Fibroblast of skin of abdomen (primary cell): ENCODE measurements at regions not wholly inside any gene's neighbourhood (a gene's known extent, or its start where the extent isn't known, plus 50 kb on each side); places are given as distances from the start of the nearest gene placed in this dataset.
"Not testable (repeated sequence)": the region's sequence is repeated elsewhere in the genome, so short reads cannot be mapped to it uniquely, and the experiment has no call there.

Experiments
- DNase-seq: peaks from one replicate; pipeline ENCODE4 v3.0.0-alpha.2; 2013

DNA sequence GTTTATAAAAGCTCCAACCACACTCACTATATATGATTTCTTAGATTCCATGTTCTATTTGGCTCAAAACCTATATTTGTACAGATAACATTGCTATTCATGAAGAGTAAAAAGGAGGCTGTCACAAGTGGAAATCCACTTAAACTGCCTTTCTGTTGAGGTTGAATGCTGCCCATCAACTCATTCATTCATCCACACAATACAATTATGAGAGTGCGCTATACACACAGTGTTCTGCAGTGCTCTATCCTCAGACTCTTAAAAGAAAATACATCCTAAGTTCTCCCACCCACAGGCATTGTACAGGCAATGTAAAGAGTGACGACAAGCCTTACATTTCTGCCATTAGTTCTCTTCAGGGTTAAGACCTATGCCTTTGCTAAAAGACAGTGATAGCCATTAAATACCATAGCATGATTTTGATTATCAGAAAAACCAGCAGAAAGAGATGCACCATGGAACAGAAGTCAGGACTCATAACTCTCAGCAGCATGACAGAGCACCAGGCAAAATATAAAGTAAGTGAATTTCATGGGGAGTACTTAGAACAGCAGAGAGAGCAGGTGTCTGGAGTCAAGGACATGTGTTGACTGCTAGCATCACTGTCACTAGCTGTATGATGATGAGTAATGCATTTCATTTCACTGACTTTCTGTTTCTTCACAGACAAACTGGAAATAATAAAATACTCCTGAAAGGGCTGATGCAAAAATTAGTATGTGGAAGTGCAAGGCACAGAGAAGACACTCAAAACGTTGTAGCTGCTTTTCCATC lies 218.0 kb downstream of the RBM26 start:
- DNase-seq, result no peak

DNA sequence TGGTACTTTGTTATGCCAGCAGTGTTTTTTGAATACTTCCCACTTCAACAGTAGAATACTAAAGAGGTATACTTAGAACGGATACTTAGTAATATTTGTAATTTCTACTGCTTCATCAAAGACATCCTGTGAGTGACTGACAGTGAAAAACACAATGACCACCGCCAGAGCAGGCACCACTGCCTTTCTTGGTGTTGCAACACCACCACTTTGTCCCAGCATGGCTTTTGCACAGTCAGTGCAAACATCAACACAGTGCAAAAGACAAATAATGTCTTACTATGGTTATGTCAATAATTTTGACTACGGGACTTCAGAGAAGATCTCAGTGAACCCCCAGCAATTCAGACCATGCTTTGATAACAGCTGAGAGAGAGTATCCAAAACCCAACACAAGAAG lies 220.5 kb downstream of the RBM26 start:
- no peak for DNase-seq

DNA sequence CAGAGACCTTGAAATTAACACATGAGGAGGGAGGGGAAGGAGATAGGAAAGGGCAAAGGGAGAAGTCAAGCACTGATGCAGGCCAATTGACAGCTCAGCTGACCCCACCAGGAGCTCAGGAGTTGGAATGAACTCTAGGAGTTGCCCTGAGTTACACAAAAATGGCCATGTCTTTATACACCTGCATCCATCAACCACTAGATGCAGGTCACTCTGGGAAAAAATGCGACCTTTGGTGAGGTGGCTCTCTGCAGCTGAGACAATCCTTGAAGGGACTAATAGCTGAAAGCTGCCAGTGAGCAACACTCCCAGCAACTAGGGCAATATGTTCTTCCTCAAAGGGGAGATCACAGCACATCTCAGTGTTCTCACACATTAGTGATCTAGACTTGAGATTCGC lies 222.8 kb downstream of the RBM26 start:
- no peak for DNase-seq

DNA sequence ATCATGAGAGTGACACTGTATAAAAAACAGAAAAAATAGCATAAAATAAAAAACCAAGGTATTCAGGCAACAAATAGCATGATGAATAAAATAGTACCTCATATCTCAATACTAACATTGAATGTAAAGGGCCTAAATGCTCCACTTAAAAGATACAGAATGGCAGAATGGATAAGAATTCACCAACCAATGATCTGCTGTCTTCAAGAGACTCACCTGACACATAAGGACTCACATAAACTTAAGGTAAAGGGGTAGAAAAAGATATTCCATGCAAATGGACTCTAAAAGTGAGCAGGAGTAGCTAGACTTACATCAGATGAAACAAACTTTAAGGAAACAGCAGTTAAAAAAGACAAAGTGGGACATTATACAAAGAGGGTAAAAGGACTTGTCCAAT lies 232.4 kb downstream of the RBM26 start:
- DNase-seq, result not testable (repeated sequence)

DNA sequence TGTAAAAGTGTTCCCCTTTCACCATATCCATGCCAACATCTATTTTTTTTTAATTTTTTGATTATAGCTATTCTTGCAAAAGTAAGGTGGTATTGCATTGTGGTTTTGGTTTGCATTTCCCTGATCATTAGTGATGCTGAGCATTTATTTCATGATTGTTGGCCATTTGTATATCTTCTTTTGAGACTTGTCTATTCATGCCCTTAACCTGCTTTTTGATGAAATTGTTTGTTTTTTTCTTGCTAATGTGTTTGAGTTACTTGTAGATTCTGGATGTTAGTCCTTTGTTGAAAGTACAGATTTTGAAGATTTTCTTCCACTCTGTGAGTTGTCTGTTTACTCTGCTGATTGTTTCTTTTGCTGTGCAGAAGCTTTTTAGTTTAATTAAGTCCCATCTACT lies 233.1 kb downstream of the RBM26 start:
- not testable (repeated sequence) for DNase-seq

DNA sequence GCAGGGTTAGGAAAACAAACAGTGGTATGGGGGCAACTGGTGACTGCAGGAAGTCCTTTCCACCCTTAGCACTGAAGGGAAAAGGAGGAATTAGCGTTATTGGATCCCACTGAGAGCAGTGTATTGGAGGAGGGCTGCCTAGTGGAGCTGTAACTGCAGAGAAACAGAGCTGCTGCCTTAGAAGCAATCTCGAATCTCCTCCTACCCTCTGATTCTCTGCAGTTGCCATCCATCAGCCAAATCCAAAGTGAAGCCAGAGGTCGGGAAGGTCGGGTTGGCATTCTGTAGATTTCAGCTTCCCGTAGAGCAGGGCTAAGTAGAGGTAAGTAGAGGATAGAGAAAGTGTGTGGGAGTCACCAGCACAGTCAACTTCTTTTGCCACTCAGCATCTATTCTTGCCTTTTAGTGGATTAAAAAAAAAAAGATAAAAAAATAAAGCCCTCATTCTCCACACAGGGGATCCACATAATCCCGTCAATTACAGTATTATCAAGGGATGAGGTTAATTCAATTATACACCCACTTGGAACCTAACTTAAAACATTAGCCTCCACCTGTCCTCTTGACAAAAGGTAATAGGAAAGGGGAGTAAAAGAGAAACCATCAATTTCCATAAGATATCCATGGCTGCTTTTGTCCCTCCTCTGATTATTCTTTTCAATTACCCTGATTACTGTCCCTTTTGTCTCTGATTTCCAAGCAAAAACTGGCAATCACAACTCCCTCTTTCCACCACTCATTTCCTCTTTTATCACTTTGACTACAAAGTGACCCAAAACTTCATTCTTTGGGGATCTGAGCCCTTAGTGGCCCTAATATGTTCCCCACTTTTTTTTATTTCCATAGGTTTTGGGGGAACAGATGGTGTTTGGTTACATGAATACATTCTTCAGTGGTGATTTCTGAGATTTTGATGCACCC lies 234.7 kb downstream of the RBM26 start:
- no peak for DNase-seq

DNA sequence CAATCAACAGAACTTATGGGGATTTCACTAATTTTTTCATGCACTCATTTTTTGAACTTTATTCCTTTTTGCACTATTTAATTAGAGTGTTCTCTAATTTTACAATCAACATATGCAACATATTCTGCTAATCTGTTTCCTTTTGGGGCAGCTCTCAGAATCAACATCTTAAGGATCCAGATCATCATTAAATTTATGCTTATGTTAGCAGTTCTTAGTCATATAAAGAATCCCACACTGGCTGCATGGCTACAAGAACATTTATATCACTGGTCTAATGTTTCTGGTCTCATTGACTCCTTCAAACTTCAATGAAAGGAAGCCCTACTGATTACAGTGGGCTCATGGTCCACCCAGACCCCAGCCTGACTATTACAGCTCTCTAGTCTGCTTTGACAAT lies 245.2 kb downstream of the RBM26 start:
- no peak for DNase-seq

DNA sequence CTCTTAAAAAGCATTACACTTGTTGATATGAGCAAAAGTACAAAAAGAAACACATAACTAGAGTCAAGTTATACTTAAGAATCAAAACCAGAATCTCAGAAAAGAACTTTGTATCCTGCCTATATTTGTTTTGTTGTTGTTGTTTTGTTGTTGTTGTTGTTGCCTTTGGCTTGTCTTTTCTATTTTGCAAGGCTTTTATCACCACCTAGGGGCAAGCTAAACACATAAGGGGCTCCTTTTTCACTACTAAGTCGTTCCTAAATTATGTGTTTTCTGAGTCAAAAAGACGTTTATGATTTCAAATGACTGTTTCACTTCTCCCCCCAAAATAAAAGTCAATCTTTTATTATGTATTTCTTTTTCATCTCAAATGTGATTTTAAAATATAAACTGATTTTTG lies 250.2 kb downstream of the RBM26 start:
- no peak for DNase-seq

DNA sequence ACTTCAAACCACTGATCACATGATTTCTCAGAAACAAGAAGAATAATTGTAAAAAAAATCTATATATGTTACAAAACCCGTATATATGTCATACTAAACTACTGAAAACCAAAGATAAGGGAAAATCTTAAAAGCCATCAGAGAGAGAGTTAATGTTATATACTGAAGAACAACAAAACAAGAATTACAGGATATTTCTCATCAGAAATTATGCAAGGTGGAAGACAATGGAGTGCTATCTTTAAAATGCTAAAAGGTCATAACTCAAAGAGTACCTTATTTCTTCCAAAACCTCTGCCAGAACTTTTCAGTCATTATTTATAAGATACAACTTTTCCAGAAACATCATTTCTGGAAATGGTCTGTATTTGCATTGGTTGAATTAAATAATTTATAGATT lies 256.8 kb downstream of the RBM26 start:
- DNase-seq, result no peak

DNA sequence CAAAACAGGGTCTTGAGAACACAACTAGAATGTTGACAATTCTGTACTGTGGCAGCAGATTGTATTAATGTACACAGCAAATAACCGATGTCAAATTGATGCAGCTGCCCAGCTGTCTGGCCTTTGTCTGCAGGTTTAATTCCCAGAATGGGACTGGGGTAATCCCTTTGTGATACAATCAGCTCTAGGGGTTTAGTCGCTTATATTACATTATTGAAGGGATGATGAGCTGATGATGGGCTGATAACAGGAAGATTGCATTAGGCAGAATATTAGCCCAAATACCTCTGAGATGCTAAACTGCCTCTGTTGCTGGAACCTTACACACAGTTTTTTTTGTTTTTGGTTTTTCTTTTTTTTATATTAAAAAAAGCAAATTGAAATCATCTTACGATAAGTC lies 265.0 kb downstream of the RBM26 start:
- no peak for DNase-seq

DNA sequence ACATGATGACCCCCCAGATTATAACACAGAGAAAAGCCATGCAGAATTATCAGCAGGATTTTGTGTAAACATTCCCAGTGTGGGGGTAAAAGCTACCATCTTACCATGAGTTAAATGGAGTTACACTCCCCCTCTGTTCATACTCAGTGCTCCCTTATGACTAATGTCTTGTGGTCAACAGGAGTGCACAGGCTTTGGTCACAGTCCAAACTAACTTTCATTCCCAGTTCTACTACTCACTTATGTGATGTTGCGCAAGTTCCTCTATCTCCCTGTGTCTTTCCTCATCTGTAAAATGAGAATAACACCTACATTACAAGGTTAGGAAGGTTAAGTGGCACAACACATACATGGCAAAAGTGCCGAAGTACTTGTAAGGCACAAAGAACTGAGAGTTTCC lies 277.9 kb downstream of the RBM26 start:
- peak; percentile 10 for DNase-seq

DNA sequence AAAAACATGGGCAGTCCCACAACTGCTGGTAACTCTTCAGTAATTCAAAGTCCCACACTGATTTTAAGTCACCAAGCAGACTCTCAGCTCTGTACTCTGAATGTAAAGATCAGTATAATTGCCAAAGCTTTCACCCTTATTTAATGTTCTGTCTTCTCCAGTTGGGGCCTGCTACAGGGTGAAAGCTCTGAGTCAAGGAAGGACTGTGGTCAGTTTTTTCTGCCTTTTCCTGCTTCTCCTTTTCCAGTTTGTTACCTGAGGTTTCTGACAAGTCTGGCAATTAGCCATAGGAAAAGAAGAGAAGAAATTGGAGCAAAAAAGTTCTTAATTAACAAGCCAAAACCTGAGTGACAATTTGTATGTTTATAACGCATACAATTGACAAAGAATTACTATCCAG lies 279.3 kb downstream of the RBM26 start:
- no peak for DNase-seq

DNA sequence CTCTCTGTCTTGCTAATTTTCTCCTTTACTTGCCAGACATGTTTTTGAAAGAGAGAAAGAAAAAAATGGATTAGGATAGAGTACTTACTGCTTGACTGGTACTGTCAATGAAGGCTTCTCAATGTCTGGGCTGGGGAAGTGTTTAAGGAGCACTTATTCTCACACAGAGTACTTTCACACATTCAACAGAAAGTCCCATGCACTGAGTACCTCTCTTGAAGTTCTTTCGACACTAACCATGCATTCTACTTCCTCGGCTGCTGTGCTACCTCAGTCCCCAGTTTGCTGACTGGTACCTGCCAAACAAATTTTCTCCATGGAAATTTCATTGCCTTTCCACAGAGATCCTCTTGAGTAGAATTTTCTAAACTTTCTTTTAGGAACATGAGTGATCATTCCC lies 281.9 kb downstream of the RBM26 start:
- DNase-seq, result no peak

DNA sequence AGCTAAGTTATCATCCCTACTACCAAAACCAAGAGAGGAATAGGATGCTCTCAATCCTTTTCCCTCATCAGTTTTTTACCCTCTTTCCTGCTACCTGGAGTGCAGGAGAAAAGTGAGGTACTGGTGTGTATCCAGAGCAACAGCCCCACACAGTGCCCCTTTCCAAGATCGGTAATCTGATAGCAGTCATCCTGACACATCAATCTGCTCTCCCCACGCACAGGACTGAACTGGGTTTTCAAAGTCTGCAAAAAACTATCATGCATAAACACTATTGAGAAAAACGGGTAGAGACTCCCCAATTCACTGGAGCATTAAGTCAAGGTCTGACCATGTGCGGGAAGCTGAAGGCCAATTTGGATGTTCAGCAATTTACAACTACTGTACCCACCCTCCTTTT lies 284.8 kb downstream of the RBM26 start:
- no peak for DNase-seq

DNA sequence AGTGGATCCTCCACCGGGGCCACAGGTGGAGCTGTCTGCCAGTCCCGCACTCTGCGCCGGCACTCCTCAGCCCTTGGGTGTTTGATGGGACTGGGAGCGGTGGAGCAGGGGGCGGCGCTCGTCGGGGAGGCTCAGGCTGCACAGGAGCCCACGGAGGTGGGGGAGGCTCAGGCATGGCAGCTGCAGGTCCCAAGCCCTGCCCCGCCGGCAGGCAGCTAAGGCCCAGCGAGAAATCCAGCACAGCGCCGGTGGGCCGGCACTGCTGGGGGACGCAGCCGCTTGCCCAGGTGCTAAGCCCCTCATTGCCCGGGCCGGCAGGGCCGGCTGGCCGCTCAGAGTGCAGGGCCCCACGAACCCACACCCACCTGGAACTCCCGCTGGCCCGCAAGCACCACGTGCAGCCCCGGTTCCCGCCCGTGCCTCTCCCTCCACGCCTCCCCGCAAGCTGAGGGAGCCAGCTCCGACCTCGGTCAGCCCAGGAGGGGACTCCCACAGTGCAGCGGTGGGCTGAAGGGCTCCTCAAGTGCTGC lies 286.4 kb downstream of the RBM26 start:
- DNase-seq, result no peak

DNA sequence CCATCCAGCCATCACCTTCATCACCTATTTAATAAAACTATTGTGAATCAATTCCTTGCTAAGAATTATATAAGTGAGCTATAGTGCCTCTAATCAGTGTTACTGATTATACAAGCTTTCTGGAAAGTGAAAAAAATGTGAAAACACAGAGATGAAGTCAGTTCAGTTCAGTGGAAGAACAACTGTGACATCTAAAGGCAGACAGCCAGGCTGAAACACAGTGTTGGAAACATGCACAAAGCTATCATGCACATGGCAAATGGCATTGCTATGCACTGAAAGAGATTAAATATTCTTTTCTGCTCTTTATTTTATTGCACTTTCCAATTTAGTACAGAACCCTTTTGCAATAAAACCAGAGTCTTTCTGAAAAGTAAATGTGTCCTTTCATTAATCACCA lies 294.0 kb downstream of the RBM26 start:
- no peak for DNase-seq

DNA sequence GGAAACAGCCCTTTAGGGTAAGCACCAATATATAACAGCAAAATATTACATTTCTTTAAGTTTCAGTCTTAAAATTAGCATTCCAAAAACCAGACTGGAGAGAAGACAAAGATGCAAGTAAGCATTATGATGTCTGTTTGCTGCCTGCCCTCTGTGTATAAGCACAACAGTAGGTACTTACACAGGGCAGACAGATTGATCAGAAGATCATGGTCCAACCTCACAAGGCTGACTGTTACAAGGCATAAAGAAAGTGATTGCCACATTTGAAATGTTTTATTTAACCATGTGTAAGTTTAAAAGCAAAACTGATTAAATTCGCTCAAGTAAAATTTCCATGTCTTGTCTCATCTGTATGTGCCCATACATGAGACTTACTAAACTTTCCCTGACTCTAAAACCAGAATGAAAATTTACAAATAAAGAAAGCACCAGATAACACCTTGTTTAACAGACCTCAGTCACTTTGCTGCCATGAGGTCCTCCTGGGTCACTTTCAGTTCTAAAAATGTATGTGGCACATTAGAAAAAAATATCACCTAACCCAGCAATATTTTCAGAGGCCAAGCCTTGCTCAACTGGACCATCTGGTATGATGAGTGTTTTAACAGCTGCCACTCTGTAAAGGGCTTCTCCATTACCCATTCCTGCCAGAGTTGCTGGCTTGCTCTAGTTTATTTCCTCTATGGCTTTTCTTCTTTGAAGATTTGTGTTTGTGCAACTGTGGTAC lies 297.0 kb downstream of the RBM26 start:
- no peak for DNase-seq

DNA sequence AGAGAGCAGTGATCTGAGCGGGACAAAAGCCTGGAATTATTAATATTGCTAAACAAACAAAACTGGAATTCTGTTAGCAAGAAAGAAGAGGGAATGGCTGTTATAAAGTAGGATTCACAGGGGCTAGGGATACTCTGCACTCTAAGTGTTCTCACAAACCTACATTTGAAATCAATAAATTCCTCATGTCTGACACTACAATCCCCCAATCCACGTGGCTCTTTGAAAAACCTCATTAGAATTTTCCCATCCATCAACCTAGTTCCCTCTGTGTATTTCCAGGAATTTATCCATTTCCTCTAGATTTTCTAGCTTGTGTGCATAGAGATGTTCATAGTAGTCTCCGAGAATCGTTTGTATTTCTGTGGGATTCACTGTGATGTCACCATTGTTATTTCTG lies 307.5 kb downstream of the RBM26 start:
- DNase-seq, result no peak

DNA sequence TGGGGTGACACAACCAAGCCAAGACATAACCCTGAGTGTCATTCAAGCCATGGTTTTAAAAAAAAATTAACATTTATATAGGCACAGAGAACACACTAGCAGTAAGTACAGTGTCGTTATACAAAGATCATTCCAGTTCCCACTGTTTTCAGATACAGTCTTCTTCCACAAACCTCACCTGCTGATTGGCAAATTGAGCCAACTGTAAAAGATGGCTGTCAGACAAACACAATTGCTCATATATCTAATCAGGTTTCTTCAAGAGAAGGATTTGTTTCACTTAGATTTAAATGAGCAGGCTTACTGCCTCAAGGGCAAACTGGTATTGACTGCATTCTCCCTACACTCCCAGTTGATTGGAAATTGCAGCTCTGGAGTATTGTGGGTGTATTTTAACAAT lies 308.9 kb downstream of the RBM26 start:
- DNase-seq, result no peak

DNA sequence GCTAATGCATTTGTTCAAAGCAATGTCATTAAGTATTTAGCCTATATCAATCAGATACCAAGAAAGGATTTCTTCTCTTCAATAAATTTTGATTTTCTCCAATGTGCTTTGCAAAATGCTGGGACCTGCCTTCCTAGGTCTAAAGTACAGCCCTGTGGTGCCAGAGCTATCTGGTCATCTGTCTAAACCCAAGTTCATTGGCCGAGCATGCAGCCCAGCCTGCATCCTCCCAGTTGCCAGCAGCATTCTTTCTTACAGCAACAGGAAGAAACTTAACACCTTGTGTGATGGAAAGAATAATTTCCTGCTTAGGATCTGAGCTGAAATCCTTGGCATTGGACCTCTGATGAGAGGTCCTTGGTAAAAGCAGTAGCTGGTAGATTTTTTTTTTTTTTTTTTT lies 310.0 kb downstream of the RBM26 start:
- no peak for DNase-seq

DNA sequence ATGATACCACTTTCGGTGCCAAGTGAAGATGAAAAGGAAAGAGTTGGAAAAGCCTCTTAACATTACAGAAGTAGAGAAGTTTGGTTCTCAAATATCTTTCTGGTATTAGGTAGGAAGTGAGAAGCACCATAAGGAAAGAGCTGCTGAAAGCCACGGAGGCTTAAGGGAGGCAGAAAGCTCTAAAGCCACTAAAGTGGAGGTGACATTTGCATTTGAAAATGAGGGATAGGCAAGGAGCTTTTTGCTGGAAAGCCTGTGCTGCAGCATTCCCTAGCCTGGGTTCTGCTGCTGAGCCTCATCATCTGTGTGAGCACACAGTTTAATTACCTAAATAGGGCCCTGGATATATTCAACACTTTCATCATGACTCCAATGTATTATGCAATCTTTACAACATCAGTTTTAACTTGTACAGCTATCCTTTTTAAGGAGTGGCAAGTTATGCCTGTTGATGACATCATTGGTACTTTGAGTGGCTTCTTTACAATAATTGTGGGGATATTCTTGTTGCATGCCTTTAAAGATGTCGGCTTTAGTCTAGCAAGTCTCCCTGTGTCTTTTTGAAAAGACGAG lies 315.4 kb downstream of the RBM26 start:
- no peak for DNase-seq

DNA sequence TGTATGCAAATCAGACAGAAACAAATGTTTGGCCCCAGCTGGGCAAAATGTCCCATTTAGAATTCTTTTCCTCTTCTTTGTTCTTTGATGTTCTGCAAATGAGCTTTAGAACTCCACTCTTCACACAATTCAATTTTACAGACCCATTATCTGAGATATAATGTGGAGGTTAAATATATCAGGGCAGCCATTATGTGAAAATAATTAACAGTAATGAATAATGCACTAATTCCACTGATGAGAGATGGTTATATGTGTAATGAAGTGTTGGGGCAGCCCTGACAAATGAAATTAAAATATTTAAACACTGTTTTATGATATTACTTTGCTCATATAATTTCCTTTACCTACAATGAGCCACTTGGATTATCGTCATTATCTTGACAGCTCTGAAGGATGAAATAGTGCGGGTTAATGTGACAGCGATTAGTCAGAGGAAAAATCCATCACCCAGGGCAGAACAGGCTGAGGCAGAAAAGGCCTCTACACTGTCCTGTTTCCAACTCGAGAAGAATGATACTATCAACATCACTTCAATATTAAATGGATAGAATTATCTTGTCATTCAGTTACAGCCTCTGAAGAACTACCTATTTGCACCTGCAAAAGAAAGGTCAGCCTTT lies 321.1 kb downstream of the RBM26 start:
- no peak for DNase-seq
